ENCODE measurements at regions not wholly inside any gene's neighbourhood (a gene's known extent, or its start where the extent isn't known, plus 50 kb on each side); places are given as distances from the start of the nearest gene placed in this dataset.

GRCh38 chr12:89901319-89901718 lies 192.7 kb upstream of the ATP2B1 start:
- no peak for DNase-seq (ENCODE audit: extremely low read depth, low read depth)
- TF ChIP-seq CTCF (IDR thresholded peaks at IDR 0.05; ENCODE audit: low read depth, low read length, missing control alignments), result no peak
- H3K4me3 ChIP-seq (replicated peaks; ENCODE audit: low read depth, low read length), result no peak overlapping the region

- TF ChIP-seq CTCF (IDR thresholded peaks at IDR 0.05; ENCODE audit: low read depth, low read length, missing control alignments), result no peak
- H3K4me3 ChIP-seq (replicated peaks; ENCODE audit: low read depth, low read length), result no peak overlapping the region
- DNase-seq (ENCODE audit: extremely low read depth, low read depth), result no peak
Observed at GRCh38 chr12:89899651-89900050, 191.0 kb upstream of the ATP2B1 start.

- TF ChIP-seq CTCF (IDR thresholded peaks at IDR 0.05; ENCODE audit: low read depth, low read length, missing control alignments), result no peak
- H3K4me3 ChIP-seq (replicated peaks; ENCODE audit: low read depth, low read length), result no peak overlapping the region
- no peak for DNase-seq (ENCODE audit: extremely low read depth, low read depth)
Observed at GRCh38 chr12:89895591-89895990, 187.0 kb upstream of the ATP2B1 start.

GRCh38 chr12:89895101-89895500 lies 186.5 kb upstream of the ATP2B1 start:
- DNase-seq (ENCODE audit: extremely low read depth, low read depth), result no peak
- H3K4me3 ChIP-seq (replicated peaks; ENCODE audit: low read depth, low read length), result no peak overlapping the region
- TF ChIP-seq CTCF (IDR thresholded peaks at IDR 0.05; ENCODE audit: low read depth, low read length, missing control alignments), result no peak

- no peak for DNase-seq (ENCODE audit: extremely low read depth, low read depth)
- TF ChIP-seq CTCF (IDR thresholded peaks at IDR 0.05; ENCODE audit: low read depth, low read length, missing control alignments), result no peak
- no peak overlapping the region for H3K4me3 ChIP-seq (replicated peaks; ENCODE audit: low read depth, low read length)
Observed at GRCh38 chr12:89893972-89894706, 185.5 kb upstream of the ATP2B1 start.

GRCh38 chr12:89892436-89892835 lies 183.8 kb upstream of the ATP2B1 start:
- no peak overlapping the region for H3K4me3 ChIP-seq (replicated peaks; ENCODE audit: low read depth, low read length)
- no peak for TF ChIP-seq CTCF (IDR thresholded peaks at IDR 0.05; ENCODE audit: low read depth, low read length, missing control alignments)
- DNase-seq (ENCODE audit: extremely low read depth, low read depth), result no peak

- no peak overlapping the region for H3K4me3 ChIP-seq (replicated peaks; ENCODE audit: low read depth, low read length)
- TF ChIP-seq CTCF (IDR thresholded peaks at IDR 0.05; ENCODE audit: low read depth, low read length, missing control alignments), result no peak
- no peak for DNase-seq (ENCODE audit: extremely low read depth, low read depth)
Observed at GRCh38 chr12:89891933-89892332, 183.3 kb upstream of the ATP2B1 start.
